NT2/D1 (cell line): ENCODE measurements at regions not wholly inside any gene's neighbourhood (a gene's known extent, or its start where the extent isn't known, plus 50 kb on each side); places are given as distances from the start of the nearest gene placed in this dataset.

Experiments used
- SUZ12 ChIP-seq: IDR thresholded peaks from 2 replicates; pipeline ENCODE4 v1.6.1; 2011; ENCODE audit not compliant: insufficient read length, insufficient read depth; ENCODE audit errors: extremely low read depth
- ZNF274 ChIP-seq: IDR thresholded peaks from 2 replicates; pipeline ENCODE4 v1.6.1; 2011; ENCODE audit warnings: mild to moderate bottlenecking, low read depth, low read length

- TF ChIP-seq SUZ12, result no peak
- TF ChIP-seq ZNF274, result no peak
Measured at GRCh38 chr2:145230546-145230945, 710.6 kb upstream of the ZEB2 start.
